ENCODE measurements at regions not wholly inside any gene's neighbourhood (a gene's known extent, or its start where the extent isn't known, plus 50 kb on each side); places are given as distances from the start of the nearest gene placed in this dataset.
A peak's percentile ranks its signal among the peaks of the same experiment; 100 is the strongest.
"Not testable (repeated sequence)": the region's sequence is repeated elsewhere in the genome, so short reads cannot be mapped to it uniquely, and the experiment has no call there.

GRCh38 chr3:109982201-109982600 is 644.9 kb upstream of the DPPA4 start:
- TF ChIP-seq POLR2A (IDR thresholded peaks at IDR 0.05; ENCODE audit: low read depth, low read length) = no peak
- no peak for FAIRE-seq
- DNase-seq (ENCODE audit: insufficient read length, low spot score) = no peak

DNA sequence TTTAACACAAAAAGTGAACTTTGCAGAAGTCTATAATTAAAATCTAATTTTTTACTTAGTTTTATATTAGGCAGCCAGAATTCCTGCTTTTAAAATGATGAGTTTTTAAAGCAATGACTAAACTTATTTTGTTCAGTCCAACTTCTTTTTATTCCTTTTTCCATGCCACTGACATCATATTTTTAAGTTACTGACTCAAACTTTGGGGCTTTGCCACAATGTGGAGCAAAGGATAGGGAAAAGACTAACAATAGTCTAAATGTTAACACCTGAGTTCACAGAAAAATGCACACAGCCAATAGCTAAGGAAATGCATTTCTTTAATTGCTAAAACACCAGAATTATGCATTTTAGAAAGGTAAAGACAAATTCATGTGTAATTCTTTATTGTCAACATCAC is 647.6 kb upstream of the DPPA4 start:
- DNase-seq (ENCODE audit: insufficient read length, low spot score) (no peak), FAIRE-seq (no peak)
- TF ChIP-seq POLR2A (IDR thresholded peaks at IDR 0.05; ENCODE audit: low read depth, low read length) = no peak

DNA sequence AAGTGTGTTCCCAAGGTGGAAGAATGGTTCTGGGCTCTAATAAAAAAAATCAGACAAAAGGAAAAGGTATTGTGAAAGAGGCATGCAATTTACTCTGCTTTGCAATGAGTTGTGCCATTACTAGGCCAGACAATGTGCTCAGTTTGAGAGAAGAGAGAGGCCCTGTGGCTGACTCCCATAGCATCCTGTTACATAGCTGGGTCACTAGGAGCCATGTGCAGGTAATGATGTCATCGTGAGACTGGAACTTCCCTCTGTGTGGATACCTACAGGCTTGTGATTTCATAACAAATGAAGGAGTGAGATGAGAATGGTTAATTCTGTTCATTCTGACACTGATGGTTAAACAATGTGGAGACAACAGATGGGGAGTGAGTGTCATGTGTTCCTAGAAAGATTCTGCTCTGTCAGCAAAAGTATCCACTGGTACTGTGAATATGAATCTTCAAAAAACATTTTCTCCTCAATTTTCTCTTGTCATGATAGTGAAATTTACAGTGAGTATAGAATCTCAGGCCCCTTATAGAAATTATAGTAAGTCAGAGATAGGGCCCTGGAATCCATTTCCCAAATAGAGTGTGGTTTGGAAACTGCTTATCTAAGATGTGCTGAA is 648.7 kb upstream of the DPPA4 start:
- no peak for DNase-seq (ENCODE audit: insufficient read length, low spot score)
- FAIRE-seq = no peak
- no peak for TF ChIP-seq POLR2A (IDR thresholded peaks at IDR 0.05; ENCODE audit: low read depth, low read length)

- no peak for DNase-seq (ENCODE audit: insufficient read length, low spot score)
These were observed 657.5 kb upstream of the DPPA4 start for GRCh38 chr3:109994853-109995252.

DNA sequence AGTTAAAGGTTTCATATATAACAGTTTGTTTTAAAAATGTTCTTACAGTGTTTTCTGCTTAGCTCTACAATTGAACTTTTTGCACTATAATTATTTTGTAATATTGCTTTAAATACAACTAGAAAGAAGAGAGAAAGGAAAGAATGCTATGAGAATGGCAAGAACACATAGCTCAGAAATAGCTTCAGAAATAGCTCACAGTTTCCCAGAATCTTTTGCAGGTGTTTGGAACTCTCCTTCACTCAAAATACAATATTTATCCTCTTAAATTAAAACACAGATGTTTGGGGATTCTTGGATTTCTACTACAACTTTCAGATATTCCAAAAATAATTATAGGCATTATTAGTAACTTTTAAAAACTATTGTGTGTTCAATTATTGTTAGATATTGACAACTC is 658.0 kb upstream of the DPPA4 start:
- DNase-seq (ENCODE audit: insufficient read length, low spot score) (no peak), FAIRE-seq (no peak)
- TF ChIP-seq POLR2A (IDR thresholded peaks at IDR 0.05; ENCODE audit: low read depth, low read length) = no peak

More at GRCh38 chr3:109994853-109995252, 657.5 kb upstream of the DPPA4 start:
- no peak for FAIRE-seq
- no peak for TF ChIP-seq POLR2A (IDR thresholded peaks at IDR 0.05; ENCODE audit: low read depth, low read length)

DNA sequence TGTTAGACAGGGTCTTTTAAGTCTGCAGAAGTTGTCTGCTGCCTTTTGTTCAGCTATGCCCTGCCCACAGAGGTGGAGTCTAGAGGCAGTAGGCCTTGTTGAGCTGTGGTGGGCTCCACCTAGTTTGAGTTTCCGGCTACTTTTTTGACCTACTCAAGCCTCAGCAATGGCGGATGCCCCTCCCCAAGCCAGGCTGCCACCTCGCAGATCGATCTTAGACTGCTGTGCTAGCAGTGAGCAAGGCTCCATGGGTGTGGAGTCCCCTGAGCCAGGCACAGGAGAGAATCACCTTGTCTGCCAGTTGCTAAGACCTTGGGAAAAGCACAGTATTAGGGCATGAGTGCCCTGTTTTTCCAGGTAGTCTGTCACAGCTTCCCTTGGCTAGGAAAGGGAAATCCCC is 664.6 kb upstream of the DPPA4 start:
- not testable (repeated sequence) for FAIRE-seq; DNase-seq (ENCODE audit: insufficient read length, low spot score)

GRCh38 chr3:110006913-110007312 is 669.6 kb upstream of the DPPA4 start:
- no peak for TF ChIP-seq POLR2A (IDR thresholded peaks at IDR 0.05; ENCODE audit: low read depth, low read length)
- FAIRE-seq (no peak), DNase-seq (ENCODE audit: insufficient read length, low spot score) (no peak)

- DNase-seq (ENCODE audit: insufficient read length, low spot score) = no peak
- no peak for TF ChIP-seq POLR2A (IDR thresholded peaks at IDR 0.05; ENCODE audit: low read depth, low read length)
- no peak for FAIRE-seq
These were observed 678.1 kb upstream of the DPPA4 start for GRCh38 chr3:110015231-110015963.

- no peak for TF ChIP-seq POLR2A (IDR thresholded peaks at IDR 0.05; ENCODE audit: low read depth, low read length)
- FAIRE-seq = no peak
These were observed 679.0 kb upstream of the DPPA4 start for GRCh38 chr3:110016235-110016815.

DNA sequence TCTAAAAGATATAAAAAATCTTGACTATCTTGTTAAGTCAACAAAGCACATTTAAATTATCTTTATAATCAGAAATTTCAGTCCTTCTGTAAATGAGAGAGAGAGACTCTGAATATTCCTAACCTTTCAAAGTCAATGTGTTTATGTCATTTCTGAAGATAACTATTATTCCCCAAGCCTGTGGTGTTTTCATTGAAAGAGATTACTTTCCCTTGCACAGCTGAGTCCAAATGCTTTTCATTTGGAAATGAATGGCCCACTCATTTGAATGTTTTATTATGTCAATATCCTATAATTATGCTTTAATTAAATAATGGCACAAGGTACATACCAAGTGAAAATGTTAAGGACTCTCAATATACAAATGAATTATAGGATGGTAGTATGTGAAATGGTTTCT is 680.0 kb upstream of the DPPA4 start:
- no peak for DNase-seq (ENCODE audit: insufficient read length, low spot score)
- FAIRE-seq = no peak
- TF ChIP-seq POLR2A (IDR thresholded peaks at IDR 0.05; ENCODE audit: low read depth, low read length) = no peak

More at GRCh38 chr3:110016235-110016815, 679.0 kb upstream of the DPPA4 start:
- DNase-seq (ENCODE audit: insufficient read length, low spot score) = no peak

DNA sequence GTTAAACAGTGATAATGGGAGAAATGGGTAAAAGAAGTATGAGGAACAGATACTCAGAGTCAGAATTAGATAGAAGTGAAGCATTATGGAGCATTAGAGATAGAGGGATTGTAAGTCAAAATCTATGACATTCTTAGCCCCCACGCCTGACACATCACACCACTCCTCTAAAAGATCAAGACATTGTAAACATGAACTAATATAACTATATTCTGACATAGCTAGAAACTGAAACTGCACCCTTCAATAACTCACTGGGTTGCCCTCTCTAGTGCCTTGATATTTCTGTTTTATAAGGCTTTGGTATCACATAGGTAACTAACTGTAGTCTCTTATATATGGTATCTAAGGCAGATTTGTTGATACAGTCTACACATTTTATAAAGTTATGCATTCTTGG is 684.3 kb upstream of the DPPA4 start:
- no peak for TF ChIP-seq POLR2A (IDR thresholded peaks at IDR 0.05; ENCODE audit: low read depth, low read length)
- DNase-seq (ENCODE audit: insufficient read length, low spot score) (no peak), FAIRE-seq (no peak)

DNA sequence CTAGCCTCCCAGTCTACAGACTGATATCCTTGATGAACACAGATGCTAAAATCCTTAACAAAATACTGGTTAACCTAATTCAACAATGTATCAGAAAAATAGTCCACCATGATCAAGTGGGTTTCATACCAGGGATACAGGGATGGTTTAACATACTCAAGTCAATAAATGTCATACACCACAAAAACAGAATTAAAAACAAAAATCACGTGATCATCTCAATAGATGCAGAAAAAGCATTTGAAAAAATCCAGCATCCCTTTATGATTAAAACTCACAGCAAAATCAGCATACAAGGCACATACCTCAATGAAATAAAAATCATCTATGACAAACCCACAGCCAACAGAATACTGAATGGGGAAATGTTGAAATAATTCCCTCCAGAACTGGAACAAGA is 685.7 kb upstream of the DPPA4 start:
- FAIRE-seq; DNase-seq (ENCODE audit: insufficient read length, low spot score): not testable (repeated sequence)

DNA sequence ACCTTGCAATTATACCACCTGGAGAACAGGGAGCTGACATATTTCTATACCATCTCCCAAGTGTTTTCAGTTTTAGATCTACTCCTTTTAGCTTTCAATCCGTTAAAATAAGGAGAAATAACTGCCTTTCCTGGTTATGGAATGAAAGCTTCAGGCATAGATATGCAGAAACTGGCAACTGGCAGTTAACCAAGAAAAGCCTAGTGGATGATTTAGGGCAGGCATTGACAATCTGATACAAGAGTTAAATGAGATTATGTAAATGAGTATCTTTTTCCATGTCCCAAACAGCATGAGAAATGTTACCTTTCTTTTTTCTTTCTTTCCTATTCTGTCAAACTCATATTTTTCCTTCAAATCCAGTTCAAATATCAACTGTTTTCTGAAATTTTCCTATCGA is 689.1 kb upstream of the DPPA4 start:
- no peak for FAIRE-seq

DNA sequence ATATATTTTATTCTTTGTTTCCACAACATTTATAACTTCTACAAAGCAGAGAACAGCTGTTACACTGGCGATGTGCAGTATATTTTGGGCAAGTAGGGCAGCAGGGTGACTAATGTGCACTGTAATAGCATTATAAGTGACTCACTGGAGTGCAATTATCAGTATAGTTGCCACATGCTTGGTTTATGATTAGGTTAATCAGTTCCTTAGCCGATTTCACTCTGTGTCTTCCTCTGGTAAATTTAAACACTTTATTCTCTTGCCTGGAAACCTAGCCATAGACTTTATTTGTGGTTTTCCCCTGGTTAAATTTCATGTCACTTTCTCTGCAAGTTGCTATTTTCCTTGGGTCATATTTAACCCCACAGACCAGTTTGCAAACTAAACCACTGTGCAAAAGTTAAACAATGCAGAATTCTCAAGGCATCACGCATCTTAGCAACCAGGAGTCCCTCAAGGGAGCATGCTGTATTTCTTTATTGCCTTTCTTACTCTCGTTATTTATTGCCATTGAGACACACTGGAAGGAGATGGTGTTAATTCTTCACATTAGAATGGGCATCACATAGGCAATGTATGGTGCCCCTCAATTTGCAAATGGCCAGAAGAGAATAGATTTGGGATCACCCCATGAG is 690.2 kb upstream of the DPPA4 start:
- no peak for TF ChIP-seq POLR2A (IDR thresholded peaks at IDR 0.05; ENCODE audit: low read depth, low read length)
- FAIRE-seq (peak; percentile 82), DNase-seq (ENCODE audit: insufficient read length, low spot score) (peak; percentile 1)

More for the DNA sequence above, 689.1 kb upstream of the DPPA4 start:
- DNase-seq (ENCODE audit: insufficient read length, low spot score) = no peak
- TF ChIP-seq POLR2A (IDR thresholded peaks at IDR 0.05; ENCODE audit: low read depth, low read length) = no peak

All from H54 (cell line).